Hypothalamus (tissue), 51 donors: ENCODE measurements at regions not wholly inside any gene's neighbourhood (a gene's known extent, or its start where the extent isn't known, plus 50 kb on each side); places are given as distances from the start of the nearest gene placed in this dataset.

Experiments used
- DNase-seq, 51 donors: peaks; one replicate each; lab custom pipeline; 2025; lab: John Stamatoyannopoulos, UW

DNA sequence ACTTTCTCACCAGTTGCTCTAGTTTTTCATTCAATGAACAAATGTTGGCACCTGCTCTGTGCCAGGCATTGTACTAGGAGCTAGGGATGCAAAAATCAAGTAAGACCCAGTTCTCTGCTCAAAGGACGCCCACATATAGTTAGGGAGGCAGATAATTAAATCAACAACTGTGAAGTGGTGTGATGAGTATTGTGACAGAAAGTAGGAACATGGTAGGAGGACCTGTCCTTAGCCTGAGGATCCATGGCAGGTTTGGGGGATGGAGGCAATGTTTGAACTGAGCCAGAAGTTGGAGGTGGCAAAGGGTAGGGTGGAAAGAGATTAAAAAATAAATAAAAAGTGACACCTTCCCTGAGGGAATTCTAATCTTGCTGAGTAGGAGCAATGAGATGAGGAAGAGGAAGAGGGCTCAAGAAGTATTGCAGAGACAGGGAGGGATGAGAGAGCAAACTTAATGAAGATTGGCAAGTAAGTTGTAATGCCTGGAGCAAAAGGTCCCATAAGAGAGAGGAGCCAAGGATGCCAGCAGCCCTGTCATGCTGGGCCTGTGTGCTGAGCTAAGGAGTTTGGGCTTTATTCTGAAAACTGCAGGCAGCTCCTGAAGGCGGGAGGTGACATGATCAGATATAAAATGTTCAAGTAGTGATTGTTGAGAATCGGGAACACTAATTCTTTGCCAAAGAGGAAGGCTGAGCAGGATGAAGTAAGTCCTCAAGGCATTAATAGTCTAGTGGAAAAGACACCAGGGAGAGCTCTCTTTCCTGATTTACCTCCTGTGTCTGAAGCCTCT lies 184.3 kb upstream of the PPP2R3A start:
- peak in 1 of 51 donors; percentile 28 for DNase-seq

DNA sequence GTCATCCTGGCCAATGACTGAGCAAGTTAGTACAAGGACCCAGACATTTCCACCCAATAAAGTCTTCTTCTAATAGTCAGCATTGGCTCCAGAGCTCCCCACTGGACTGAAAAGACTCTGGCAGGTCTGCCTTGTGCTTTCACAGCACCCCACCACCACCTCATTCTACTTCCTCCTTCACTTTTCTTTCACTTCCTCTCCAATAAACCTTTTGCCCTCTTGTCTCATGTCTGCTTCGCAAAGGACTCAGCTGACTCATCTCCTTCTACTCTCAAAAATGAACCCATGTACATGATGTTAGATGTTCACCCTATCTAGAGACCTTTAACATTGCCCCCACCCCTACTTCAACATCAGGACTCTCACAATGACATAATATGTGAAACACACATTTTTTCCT lies 181.0 kb upstream of the PPP2R3A start:
- peak in 1 of 51 donors; percentile 10 for DNase-seq

DNA sequence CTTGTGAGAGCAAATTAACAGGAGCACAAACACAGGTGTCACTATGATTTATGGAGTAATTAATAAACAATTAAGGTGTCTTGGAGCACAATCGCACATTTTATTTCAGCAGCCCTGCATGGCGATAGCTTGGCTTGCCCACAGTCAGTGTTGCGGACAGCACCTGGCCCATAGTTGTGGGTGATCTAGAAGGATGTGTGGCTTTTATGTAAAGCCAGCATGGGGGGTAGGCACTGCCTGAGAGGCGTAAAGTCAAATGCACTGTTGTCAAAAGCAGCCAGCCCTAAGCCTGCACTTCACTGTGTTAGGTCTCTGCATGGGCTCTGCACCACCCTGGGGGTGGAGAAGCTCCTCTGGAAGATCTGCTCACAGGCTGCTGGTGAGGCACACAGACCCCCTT lies 177.4 kb upstream of the PPP2R3A start:
- no peak for DNase-seq

DNA sequence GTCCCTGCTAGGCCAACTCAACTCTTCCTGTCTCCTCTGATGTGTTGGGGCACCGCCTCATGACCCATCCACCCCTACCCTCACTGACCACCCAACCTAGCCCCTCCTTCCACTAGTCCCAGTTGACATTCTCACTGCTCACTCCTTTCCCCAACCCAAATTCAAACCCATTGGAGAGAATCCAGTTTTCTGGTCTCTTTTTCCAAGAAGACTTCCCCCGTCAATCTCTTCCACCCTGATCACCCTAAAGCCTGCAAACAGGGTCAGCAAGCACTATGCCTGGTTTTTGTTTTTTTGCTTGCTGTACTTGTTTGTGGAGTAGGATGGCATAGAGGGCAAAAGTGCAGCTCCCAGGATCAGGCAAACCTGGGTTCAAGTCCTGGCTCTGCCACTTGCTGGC lies 176.6 kb upstream of the PPP2R3A start:
- no peak for DNase-seq

DNA sequence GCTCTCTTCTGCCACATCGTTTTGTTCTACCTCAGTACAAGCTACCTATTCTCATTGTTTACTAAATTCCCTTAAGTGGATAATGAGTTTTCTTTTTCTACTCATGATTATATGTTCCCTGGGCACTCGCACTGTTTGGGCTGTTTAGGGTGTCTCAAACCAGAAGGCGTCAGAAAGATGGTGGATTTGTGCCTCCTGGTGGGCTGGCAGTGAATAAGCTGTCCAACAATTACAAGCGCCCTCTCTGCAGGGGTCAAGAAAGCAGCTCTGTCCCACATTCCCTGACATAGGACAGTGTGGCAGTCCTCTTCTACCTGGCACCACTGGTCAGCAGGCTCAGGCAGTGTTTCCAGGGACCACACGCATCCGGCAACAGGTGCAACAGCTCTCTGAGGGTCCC lies 173.4 kb upstream of the PPP2R3A start:
- no peak for DNase-seq

DNA sequence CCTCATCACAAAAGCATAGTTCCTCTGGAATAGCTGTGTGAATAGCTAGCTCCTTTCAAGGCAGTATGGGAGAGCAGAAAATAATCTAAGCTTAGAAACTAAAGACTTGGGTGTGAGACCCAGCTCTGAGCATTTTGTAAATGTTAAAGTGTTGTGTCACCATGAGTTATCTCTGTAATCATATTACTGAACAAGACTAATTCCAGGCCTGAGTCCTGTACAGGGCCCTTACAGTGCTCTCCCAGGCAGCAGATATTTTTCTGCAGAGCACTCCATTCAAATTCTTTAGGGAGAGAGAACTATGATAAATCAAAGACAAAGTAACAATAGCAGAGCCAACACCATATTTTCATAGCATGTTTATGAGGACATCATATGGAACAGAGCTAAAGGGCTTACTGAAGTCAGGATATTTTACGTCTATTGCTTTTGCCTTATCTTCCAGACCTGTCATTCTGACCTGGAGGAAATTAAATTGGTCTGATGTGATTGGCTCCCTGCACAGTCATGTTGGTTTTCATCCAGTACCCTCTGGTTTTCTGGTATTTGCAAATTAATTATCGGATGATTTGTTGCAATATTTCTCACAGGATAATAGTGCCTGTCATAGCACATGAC lies 172.6 kb upstream of the PPP2R3A start:
- DNase-seq, result no peak

DNA sequence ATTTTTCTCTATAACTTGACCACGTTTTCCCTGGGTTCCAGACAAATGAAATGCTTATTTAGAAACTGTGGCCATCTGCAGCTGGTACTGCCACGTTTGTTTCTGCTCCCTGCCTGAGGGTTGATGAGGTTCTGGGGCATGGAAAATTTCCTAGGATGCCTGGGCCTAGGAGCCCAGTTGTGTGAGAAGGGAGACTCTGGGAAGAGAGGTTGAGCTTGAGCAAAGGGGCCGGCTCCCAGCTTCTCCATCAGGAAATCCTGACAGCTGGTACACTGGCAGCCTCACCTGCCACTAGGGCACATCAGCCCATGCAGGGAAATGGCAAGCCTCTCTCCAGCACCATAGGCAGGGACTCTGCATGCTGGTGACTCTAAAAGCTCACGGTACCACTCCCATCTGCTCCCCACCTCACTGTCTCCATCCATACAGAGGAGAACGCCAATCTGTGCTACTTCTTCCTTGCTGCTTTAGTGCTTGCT lies 165.4 kb upstream of the PPP2R3A start:
- no peak for DNase-seq

DNA sequence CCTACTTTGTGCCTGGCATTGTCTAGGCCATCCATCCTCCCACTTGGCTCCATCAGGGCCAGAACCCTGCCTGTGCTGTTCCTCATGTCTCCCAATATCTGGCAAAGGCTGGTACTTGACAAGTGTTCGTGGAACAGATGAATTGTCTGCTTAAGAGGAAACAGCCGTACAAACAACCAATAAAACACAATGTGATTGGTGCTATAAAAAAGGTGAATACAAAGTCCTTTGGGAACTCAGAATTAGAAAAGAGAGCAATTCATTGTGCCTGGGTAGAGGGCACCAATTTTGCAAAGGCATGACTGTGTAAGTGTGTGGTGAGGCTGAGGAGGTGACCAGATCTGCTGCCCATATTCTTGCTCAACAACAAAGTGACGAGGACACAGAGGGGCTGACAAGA lies 164.5 kb upstream of the PPP2R3A start:
- no peak for DNase-seq

DNA sequence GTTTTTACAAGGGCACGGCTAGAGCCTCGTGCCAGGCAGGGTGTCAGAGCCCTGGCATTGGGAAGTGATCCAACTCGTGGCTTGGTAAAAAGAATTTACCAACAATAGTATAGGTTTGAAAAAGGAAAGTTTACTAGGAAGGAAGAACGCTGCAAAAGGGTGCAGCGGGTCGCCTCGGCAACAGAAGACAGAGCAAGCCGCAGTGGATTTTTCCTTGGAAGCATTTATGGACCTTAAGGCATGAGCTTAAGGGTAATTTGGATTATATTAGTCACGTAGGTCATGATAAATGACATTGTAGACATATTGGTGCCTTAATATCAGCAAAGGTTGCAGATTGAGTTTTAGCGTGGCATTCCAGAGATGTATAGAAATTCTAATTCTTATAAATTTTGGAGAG lies 163.4 kb upstream of the PPP2R3A start:
- no peak for DNase-seq

DNA sequence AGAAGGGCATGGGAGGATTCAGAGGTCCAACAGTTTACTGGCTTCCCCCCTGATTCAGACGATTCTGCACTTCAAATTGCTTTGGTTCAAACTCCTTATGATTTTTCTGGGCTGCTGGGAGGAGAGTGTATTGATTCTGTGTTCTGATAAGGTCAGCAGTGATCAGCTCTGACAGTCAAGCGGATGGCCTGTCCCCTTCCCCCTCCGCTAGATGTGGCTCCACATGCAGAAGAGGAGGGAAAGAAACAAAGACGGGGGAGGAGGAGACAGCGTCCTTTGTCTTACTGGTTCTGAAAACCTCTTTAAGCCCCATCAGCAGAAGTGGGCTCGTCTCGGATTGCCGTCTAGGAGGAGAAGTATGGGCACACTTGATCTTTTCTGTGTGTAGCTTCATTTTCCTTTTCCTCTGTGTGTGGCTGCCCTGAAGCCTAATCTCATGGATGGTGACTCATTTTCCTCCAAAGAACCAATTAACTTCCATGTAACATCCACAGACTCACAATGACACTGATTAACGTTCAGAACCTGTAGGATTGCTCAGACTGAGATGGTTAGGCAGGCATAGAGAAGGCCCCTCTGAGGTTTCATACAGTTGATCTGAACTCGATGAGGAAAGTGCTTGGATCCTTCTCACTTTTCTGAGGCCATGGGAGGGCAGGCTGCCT lies 162.4 kb upstream of the PPP2R3A start:
- no peak for DNase-seq

DNA sequence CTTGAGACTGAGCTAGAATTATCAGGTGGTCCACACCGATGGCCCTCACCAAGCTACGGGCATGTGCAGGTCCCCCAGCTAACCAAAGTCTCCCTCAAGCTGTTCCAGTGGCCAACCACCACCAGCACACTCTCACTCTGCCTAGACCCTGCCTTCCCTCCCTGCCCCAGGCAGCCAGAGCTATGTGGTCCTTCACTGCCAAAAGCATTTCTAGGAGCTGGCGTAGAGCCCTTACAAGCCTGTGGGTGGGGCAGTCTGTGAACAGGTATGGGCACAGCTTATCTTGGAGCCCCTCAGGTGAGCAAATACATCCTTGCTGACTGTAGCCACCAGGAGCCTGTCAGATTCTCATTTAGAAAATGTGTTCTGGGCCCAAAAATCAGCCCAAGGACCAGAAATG lies 159.8 kb upstream of the PPP2R3A start:
- DNase-seq, result no peak

DNA sequence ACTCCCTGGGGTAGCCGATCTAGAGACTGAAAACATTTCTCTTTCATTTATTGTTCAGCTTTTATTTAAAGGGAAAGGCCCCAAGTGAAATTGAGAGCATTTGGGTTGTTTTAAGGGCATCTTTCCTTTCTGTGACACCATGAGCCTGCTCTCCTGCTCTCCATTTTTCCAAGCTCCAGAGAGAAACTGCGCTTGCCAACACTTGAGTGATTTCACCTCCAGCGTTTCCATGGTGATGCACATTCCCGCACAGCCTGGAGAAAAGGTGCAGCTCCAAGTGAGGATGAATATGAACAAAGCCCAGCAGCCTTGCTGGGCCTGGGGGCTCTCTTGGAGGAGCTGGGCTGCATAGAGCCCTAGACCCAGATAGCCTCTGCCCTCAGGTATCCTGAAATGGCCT lies 159.2 kb upstream of the PPP2R3A start:
- DNase-seq, result peak in 19 of 51 donors; percentile 3 to 61 (median 15)

DNA sequence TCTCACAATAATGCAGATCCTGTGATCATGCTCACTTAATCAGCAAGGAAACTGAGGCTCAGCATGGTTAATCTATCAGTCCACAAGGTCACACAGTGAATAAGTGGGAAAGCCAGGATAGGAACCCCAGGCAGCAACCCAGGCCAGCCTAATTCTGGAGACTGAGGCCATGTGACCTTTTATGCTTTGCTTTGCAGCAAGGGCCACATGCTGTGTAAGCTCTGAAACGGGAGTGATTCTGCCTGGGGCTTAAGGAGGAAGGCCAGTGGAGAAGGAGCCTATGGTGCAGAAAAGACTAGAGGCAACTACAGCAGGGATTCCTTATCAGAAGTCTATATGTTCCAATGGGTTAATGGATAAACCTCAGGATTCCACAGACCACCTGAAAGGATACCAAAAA lies 157.6 kb upstream of the PPP2R3A start:
- no peak for DNase-seq

DNA sequence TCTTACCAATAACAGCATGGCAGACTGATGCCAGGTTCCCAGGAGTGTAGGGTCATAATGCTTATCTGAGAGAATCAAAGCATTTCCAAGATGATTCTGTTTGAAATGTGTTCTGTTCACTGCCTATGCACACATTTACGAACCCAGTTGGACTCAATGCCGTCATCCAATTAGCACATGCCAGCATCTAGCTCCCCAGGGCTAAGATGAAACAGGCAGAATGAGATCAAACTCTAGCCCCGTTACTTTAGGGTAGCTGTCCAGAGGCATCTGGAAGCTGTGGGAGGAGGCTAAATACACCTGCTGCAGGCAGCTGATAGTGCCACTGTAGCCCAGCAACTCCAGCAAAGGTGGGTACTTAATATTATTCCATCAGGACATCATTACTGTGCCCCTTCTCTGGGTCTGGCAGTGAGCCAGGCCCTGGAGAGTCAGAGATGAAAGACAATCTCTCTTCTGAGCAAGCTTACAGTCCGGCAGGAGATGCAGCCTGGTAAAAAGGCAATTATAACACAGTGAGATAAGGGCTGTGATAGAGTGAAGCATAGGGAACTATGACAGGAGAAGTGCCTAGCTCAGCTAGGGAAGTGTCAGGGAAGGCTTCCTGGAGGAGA lies 156.4 kb upstream of the PPP2R3A start:
- no peak for DNase-seq

DNA sequence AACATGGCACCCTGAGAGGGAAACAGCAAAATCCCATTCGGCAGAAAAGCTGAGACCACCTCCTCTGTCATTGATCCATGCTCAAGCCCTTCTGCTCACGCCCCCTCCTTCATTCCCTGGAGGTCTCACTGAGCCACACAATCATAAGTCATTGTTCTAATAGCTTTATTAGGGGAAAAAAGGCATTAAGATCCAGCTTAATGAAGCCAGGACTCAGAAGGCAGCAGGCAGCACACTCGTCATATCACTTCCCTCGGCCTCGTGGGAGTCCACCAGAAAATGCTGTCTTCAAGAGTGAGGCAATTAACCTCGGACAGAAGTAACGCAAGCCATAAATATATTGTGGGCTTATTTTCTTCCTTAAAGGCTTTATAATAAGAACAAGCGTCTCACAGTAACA lies 153.9 kb upstream of the PPP2R3A start:
- DNase-seq, result no peak

DNA sequence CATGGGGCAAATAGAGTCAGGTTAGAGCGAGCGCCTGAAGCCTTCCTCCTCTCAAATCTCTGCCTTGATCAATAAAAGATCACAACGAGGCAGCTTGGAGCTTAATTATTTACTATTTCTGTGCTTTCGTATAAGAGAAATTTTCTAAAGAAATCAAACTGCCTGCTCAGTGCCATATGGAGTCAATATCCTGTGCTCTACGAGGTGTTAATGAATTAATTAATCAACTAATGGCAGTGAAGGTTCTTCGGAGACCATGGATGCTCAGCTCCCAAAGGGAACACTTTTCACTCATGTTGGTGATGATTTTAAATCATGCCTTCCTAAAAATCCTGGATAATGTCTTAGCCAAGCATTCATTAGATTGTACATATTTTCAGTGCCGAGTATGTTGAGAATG lies 153.5 kb upstream of the PPP2R3A start:
- DNase-seq, result no peak

DNA sequence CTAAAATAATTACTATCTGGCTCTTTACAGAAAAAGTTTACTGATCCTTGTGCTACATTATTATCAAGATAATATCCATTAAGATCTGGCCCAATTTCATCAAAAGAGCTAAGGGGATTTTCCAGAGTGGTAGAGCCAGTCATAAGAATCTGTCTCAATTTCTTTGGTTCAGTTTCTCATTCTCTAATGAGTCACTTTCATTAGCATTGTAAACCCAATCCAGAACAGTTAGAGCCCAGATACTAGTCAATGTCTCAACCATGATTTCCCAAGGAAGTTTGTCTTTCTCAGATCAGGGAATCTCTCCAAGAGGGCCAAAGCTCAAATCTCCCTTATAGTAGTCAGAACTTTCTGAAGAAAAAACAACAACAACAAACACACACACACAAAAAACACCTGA lies 131.1 kb upstream of the PPP2R3A start:
- no peak for DNase-seq

DNA sequence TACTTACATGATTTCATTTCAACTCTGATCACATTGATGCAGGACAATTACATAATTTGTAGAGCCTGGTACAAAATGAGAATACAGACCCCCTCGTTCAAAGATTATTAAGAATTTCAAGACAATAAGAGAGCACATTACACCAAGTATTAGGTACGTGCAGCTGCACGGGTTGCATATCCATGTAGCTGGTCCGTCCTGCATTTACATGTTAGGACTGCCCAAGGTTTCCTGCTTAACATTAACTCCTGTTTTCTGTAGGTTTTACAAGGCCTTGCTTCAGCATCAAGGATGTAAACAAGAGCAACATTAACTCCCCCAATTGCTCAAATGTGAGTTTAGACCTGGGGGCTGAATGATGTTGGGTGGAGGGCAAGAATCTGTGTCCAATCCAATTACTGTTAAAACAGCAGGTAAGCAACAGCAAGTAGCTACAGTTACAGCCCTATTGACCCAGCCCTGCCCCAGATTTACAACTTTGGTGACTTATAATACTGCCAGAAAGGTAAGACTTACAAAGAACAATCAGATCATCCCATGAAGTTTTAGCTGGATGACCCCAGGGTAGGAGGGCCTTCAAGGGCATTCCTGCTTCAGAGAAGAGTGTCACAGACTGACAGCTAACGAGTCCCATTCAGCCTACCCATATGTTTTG lies 127.4 kb upstream of the PPP2R3A start:
- DNase-seq, result no peak

DNA sequence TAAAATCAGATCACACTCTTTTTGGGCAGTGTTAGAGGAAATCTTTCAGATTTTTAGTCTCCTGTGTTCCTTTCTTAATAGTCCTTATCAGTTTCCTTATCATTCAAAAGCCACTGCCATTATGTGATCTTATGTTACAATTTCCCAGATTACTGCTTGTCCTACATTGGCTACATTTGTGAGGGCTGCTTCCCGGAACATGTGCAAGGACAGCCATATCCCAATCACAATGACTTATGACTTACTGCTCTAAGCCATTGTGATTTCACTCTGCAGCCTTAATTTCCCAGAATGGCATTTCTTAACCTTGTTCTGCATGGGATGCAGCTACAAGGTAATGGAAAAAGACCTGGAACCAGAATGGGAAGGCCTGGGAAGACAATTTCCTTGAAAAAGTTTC lies 125.1 kb upstream of the PPP2R3A start:
- DNase-seq, result no peak

DNA sequence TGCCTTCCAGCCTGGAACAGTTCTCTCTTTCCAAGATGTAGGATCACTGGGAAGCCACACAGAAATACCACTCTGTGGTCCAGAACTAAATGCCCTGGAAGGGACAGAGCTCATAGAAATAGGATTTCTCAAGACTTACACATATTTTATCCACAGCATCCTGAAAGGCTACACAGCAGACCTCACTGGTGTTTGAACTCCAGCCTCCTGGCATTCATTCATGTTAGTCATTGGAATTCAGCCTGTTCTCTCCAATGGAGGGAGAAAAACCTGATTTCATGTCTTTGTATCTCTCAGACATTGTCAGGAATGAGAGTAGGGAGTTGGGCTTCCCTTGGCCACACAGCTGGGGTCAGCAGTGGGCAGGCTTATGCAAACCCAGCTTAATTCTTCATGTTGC lies 121.1 kb upstream of the PPP2R3A start:
- DNase-seq, result no peak

DNA sequence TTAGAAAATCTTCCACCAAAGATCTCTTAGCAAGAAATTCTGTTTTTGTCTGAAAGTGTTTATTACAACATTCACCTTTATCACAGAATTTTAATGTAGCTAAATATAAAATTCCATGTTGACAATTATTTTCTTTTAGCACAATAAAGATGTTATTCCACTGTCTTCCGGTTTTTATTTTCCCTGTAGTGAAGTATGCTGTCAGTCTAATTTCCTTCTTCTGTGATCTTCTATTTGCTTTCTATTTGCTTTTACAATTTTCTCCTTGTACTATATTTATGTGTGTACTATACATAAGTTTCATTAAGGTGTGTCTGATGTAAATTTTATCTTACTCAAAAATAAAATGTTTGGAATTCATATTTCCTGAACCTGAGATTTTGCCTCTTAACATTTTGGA lies 117.5 kb upstream of the PPP2R3A start:
- no peak for DNase-seq
